Inferior parietal cortex (tissue), 1 donor: ENCODE measurements at regions not wholly inside any gene's neighbourhood (a gene's known extent, or its start where the extent isn't known, plus 50 kb on each side); places are given as distances from the start of the nearest gene placed in this dataset.

ENCODE experiments used
- DNase-seq: peaks from one replicate; pipeline ENCODE4 v3.0.0-alpha.2; 2016; ENCODE audit errors: extremely low spot score

DNA sequence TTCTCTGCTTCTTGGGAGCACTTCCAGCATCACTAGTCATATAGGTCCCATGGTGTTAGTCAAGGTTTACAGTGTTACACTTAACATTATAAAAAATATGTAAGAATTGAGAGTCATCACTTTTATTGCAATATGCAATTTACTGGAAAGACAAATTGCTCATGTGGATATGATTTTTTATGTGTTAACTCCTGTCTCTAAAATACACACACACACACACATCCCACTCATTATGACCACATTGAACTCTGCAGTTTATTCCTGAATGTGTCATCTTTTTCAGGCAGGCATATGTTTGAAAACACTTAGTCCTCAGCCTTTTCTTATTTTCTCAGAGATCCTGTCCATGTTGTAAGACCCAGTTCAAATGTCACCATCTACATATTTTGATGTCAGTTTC, 148.5 kb upstream of the MRPS30 start:
- no peak for DNase-seq

DNA sequence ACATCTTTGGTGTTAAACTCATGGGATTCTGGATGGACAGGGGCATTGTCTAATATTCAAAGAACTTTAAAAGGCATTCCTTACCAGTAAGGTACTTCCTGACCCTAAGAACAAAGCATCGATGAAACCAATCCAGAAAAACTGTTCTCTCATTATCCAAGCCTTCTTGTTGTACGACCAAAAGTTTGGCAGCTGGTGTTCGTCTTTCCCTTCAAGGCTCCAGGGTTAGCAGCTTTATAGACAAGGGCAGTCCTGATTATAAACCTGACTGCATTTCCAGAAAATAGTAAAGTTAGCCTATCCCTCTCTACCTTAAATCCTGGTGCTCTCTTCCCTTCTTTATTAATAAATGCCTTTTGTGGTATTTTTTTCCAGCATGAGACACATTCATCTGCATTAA, 149.4 kb upstream of the MRPS30 start:
- no peak for DNase-seq

DNA sequence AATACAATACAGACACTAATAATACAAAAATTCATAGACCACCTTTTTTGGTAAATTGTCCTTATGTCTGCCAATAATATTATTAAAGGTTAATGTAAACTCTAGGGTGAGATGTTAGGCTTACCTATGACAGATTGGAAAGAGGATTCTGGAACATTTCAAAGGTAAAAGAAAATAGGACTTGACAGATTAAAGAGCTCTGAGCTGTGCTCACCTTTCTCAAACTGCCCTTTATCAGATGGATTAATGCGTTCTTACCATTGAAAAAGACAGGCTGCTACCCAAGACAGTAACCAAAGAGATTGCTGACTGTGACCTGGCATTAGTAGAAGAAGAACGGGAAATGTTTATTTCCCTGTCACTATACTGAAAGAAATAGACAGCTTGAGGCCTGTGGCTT, 156.1 kb upstream of the MRPS30 start:
- DNase-seq: no peak

DNA sequence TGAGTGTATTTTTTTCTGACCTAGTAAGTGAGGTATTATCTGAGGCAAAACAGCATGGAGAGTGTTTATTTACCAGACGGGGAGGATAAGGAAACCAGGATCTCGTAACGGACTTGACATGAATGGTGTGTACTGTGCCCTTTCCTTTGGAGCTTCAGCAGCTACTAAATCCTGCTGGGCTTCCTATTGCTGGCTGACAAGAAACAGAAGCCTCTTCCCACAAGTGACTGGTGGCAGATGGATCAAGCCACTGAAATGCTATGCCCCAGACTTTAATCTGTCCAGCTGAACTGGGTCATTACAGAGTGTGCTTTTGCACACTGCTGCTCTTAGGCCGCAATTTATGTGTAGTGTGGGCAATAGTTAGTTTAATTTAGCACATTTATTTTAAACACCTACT, 162.7 kb upstream of the MRPS30 start:
- DNase-seq: no peak

DNA sequence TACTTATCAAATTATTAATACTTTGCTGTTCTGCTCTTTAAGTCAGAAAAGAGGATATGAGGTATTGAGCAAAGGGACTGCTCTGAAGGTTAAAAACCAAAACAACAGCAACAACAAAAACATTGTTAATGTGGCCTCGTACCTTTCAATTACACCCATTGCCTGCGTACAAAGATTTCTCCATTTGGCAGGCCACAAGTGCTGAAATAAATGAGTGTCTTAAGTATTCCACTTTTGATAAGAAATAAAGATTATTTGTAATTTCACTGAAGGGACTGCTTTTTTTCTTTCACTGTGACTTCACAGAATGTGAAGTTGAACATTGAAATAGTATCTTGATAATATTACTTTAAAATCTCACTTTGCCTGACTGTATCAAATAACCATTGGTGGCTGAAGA, 163.2 kb upstream of the MRPS30 start:
- no peak for DNase-seq

DNA sequence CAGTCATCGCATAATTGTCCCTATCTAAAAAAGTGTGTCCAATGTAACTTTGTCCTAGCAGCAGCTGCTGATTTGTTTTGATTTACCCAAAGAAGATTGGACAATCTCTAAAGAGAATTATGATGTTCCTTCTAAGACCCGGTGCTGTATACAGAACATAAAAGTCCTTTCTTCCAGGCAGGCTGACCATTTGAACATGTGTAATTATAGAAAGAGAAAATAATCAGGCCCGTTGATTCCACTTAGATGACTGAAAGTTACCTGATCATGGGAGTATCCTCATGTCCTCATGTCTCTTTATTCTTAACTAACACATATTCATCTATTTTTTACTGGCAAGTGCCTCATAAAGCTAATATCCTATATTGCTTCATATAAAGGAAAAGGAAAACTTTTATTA, 164.1 kb upstream of the MRPS30 start:
- DNase-seq: no peak

DNA sequence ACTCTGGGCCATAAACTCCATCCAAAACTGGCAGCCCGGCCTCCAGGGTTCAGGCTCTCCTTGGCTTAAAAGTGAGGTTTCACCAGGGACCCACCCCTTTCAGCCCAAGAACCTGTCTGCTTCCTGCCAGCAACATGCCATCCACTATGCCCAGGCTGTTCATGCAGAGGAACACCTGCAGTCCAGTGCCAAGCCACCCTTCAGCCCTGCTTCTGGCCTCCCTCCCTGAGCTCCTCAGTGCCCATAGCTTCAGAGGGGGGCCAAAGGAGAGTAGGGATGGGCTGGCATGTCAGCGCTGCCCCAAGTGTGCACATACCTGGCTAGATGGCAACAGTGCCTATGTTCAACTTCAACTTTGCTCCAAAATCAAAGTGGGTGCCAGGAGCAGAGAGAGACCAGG, 166.9 kb upstream of the MRPS30 start:
- DNase-seq: no peak

DNA sequence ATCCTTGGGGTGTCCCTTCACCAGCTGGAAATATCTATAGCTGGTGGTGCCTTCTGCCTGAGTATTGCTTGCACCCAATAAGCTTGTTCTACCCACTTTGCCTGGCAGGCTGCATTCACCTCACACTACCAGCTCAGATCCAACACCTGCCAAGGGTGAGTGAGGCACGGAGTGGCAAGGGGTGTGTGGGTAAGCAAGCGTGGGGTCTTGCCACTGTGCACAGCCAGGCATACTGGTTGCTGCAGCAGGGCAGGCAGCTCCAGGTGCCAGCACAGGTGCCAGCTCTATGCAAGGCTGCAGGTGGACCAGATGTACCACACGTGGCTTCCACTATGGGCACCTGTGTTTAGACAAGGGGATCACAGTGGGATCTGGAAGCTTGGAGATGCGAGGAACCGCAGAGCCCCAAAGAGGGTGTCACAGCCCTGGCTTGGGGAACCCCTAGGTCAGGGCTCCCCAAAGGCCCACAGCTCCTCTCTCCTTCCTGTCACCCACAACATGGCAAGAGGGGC, 167.7 kb upstream of the MRPS30 start:
- DNase-seq: no peak

DNA sequence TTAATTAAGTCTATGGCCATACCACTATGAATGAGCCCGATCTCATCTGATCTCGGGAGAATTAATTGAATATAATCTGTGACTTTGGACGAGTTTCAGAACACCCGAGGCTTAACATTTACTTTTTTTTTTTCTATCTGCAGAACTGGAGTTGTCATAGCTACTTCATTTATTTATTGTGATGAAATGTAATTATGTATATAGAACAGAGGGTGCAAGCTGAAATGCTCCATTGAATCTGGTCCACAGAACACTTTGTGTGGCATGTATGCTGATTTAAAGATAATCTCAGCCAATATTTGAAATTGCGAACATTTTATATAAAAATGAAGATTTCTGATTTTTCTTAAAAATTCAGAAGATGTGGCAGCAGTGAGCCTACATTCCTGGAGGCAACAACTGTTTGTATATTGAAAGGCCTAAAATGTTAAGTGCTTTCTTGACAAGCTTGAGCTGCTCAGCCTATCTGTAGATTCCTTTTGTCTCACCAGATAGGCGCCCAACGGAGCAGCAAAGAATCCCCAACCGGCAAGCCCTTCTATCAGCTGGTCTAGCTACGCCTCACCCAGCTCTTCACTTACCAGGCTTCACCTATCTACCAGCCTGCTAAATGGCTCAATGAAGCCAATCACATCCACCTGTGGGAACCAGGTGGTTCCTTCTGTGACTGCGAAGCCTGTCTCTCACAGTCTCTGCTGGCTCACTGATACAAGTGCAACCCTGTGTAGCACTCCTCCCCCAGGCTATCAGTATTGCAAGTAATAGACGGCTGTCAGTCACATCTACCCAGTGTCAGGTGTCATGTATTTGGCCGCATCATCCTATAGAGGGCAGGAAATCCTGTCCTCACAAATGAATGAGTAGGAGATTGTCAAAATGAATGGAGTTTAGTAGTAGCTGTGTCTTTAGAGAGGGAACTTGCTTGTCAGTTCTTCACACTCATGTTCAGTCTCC, 170.6 kb upstream of the MRPS30 start:
- no peak for DNase-seq

DNA sequence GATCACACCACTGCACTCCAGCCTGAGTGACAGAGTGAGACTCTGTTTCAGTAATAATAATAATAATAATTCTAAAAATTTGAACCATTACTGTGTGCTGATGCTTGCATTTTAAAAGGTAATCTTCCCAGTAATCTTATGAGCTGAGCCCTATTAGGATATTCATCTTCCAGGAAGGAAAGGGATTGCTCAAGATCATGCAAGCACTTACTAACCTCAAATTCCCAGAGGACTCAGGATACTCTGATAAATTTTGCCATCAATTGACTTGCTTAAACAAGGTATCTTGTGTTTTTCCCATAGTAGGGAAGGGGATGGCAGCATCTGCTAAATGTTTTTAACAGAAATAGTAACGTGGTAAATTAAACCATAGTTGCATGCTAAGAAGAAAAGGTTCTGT, 176.4 kb upstream of the MRPS30 start:
- DNase-seq: no peak

DNA sequence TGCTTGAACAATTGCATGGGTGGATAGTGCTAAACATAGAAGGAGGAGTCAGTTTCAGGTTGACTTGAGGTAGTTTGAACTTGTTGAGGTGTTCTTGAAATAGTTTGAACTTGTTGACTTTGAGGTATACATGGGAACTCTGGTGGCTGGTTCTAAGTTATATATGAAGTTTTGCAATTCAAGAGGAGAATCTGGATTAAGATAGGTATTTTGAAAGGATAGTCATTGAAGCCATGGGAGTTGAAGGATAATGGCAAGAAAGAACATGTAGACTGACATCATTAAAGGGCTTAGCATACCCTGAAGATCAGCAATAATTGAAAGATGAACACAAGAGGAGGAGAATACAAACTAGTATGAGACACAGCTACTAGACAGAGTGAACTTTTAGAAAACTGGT, 181.9 kb upstream of the MRPS30 start:
- DNase-seq: no peak

DNA sequence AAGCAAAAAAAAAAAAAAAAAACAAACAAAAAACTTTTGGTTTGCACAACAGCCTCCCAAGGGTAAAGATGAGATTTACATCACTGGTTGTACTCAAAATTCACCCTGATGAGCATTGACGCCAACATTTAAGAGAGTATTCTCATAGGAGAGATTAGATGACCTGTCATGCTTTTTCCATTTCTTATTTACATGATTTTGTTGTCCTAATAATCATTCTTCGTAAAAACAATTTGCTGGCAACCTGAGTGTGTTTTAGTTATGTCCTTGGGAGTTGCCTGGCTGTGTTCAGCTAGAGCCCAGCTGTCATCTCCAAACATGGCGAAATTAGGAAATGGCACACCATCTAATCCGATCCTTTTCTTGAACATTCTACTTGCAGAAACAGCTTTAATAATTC, 186.4 kb upstream of the MRPS30 start:
- no peak for DNase-seq

DNA sequence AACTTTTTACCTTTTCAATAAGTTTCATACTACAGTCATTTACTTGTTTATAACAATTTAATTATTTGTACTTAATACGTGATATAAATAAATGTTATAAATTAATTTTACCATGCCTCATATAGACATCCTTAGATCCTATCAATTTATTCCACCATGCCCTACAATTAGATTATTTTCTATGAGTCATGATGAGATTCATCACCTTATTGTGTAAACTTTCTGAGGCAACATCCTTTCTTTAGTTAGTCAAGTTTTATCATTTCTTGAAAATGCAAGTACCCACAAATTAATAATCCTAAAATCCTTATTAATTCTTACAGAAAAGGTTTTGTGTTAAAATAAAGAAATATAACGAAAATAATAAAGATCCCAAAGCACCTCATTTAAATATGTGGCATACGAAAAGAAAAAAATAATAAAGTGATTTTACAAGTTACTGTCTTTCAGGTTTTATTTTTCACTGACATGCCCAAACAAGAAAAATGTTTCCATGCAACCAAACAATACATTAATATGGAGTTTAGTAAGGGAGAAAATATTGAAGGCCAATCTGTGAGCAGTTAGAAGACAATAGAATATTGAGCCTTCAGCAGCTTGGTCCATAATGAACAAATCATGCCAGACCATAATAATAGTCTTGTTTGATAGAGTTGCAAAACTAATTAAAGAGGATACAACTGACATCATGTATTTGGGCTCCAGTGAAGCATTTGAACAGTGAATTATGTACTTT, 188.7 kb upstream of the MRPS30 start:
- no peak for DNase-seq

DNA sequence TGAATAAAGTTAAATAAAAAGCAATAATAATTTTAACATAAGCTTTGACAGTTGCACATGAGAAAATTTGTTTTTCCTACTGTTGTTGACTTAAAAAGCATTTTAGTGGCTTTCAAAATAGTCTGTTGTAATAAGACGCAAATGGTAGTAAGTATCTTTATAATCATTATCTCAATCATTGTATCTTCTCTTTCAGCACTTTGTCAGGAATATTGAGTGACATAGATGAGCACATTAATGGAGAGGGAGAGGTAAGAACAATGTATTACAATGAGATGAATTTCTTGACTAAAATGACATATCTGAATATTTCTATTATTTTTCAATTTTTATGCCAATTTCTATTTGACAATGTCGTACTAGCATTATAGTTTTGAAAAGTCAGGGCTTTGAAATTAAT, 193.9 kb upstream of the MRPS30 start:
- no peak for DNase-seq

DNA sequence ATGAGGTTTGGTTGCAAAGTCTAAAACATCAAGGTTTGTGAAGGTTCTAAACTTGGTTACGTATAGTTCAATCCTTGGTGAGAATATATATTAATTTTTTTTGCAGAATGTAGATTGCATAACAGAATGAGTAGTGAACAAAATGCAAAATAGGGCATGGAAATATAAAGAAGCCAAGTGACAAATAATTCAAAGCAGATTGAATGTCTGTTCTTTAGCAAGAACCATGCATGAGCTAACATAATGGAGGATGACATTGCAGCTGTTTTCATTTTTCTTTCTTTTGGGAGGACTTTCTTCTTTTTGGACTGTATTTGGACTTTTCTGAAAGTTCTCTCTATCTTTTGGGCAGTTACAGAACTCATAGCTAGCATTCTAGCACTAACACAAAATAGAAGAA, 194.8 kb upstream of the MRPS30 start:
- no peak for DNase-seq

DNA sequence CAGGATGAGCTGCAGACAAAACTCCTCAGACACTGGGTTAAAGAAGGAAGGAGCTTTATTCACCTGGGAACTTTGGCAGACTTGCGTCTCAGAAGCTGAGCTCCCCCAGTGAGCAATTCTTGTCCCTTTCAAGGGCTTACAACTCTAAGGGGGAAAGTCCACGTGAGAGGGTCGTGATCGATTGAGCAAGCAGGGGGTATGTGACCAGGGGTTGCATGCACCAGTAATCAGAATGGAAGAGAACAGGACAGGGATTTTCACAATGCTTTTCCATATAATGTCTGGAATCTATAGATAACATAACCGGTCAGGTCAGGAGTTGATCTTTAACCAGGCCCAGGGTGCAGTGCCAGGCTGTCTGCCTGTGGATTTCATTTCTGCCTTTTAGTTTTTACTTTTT, 202.8 kb upstream of the MRPS30 start:
- no peak for DNase-seq

DNA sequence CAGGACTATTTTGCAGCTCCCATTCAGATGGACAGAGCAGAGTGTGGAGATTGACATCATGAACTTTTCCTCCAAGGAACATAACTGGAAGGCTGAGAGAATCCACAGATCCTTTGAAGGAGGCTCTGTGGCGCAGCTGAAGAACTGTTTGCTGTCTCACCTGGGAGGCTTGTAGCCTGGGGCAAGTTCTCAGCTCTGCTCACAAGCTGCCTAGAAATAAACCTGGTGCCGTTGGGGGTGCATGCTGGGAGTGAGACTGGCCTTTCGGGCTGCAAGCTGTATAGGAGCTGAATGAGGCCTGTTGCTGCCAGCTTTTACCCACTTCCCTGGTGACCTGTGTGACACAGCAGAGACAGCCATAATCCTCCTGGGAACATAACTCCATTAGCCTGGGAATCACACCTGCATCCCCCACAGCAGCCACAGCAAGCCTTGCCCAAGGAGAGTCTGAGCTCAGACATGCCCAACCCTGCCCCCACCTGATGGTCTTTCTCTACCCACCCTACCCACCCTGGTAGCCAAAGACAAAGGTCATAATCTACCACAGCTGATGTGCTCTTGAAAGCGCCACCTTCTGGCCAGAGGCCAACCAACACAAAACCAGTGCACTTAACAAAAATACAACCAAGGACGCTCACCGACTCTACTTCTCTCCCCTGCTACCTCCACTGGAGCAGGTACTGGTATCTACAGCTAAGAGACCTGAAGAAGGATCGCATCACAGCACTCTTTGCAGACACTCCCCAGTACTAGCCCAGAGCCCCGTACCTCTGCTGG, 205.1 kb upstream of the MRPS30 start:
- no peak for DNase-seq

DNA sequence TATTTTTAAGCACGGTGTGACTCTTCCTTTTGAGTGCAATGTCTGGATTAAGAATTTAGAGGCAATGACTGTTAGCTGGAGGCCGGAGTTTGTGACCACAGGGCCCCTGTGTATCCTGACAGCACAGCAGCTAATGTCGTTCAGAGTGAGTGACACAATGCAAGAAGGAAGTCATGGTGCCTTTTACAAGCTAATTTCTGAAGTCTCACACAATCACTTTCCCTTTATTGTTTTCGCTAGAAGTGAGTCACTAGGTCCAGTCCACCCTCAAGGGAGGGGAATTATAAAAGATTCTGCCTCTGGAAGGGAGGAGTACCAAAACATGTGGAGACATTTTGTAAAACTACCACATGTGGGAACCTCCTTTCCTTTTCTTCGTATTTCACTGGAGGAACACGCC, 185.5 kb upstream of the FGF10 start:
- no peak for DNase-seq

DNA sequence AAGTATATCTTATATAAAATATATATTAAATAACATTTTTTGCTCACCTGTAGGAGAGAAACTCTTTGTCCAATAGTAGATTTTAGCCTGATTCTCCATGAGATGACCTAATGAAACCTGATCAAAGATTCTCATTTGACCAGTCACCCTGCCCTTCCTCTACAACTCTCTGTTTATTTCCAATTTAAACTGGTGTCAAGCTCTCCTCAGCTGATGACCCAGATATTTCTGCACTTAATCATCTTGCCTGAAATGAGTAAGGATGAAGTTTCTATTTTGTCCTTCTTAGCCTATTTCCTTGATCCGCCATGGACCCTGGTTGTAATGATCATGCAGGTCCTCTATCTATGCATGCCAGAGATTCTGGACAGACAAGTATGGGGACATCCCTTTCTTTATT, 179.3 kb upstream of the FGF10 start:
- no peak for DNase-seq

DNA sequence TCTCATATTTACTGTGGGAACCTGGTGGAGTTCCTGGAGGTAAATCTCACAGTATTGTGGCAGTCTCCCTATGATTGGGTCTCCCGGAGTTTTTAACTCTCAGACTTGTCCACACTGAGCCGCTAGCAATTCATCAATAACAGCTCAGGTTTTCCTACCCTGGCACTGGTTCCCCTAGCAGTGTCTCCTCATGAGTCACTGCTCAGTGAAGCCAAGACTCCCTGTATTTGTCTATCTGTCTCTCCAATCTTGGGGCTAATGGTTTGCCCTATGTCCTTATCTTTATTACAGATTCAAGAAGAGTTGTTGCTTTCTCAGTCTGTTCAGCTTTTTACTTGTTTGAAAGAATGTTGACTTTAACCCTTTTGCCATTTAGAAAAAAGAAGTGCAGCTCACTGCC, 176.7 kb upstream of the FGF10 start:
- no peak for DNase-seq

DNA sequence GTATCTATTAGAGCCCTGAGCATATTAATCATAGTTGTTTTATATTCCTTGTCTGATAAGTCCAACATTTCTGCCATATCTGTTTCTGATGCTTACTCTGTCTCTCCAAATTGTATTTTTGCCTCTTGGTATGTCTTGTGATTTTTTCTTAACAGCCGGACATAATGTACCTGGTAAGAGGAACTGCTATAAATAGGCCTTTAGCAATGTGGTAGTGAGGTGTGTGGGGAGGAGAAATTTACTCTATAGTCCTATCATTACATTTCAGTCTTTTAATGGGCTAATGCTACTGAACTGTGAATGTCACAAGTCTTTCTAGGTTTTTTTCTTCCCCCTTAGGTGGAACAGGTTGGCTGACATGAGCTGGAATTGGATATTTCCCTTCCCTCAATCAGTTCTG, 176.1 kb upstream of the FGF10 start:
- no peak for DNase-seq

DNA sequence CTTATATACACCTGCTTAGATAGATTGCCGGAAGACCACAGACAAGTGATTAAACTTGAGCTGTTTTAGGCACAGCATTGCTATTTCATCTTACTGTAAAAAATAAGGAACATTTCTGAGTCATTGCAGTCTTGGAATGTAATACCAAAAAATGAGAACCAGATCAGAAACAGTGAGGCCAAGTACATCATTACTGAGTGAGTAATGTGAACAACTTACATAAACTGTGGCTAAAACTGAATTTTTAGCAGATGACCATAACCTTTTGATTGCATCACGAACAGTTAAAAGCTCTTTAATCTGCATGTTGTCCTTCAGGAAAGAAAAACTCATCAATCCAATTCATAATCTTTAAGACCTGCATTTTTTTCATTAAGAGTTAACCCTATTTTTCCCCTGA, 157.1 kb upstream of the FGF10 start:
- DNase-seq: peak; percentile 1
